ENCODE measurements at regions not wholly inside any gene's neighbourhood (a gene's known extent, or its start where the extent isn't known, plus 50 kb on each side); places are given as distances from the start of the nearest gene placed in this dataset.

DNA sequence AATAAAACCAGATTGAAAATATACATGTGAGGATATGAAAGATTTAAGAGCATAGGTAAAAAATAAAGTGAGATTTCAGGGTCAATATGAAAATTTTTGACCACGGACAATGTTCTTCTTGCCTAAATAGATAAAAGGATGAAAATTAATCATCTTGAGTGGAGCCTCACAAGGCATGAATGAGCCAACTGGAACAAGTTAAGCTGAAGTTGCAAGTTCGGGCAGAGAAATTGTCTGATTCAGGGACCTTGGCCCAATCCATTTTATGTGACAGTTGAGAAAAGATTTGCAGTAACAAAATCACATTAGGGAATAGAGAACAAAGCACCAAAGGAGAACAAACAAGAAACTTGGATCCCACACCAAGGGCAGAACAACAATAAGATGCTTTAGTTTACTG lies 305.3 kb downstream of the TMX3 start:
- Histone ChIP-seq H4K20me1 (ENCODE audit: insufficient read depth, low read length) (no peaks in the 10 kb centered on the region), H3K9ac (ENCODE audit: low read length) (no peak overlapping the region)
- no peak for TF ChIP-seq EZH2phosphoT487 (IDR thresholded peaks at IDR 0.05; ENCODE audit: low read depth)
- TF ChIP-seq, protein P1, sequence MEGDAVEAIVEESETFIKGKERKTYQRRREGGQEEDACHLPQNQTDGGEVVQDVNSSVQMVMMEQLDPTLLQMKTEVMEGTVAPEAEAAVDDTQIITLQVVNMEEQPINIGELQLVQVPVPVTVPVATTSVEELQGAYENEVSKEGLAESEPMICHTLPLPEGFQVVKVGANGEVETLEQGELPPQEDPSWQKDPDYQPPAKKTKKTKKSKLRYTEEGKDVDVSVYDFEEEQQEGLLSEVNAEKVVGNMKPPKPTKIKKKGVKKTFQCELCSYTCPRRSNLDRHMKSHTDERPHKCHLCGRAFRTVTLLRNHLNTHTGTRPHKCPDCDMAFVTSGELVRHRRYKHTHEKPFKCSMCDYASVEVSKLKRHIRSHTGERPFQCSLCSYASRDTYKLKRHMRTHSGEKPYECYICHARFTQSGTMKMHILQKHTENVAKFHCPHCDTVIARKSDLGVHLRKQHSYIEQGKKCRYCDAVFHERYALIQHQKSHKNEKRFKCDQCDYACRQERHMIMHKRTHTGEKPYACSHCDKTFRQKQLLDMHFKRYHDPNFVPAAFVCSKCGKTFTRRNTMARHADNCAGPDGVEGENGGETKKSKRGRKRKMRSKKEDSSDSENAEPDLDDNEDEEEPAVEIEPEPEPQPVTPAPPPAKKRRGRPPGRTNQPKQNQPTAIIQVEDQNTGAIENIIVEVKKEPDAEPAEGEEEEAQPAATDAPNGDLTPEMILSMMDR (IDR thresholded peaks at IDR 0.05; ENCODE audit: low read depth, low read length) = no peak

DNA sequence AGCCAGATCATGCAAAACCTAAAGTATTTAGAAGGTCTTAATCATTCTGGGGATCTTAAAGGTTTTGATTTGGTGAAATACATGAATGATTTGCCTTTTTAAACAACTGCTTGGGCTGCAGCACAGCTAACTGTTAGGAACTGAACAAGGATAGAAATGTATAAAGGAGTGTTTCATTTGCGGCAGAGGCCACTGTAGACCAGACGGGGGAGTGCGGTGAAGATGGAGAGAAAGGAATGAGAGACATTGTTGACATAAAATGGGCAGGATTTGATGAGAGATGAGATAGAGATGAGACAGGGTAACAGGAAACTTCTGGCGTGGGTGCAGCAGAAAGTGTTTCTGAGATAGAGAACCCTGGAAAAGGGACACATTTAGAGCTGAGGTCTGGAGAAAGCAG lies 308.1 kb downstream of the TMX3 start:
- Histone ChIP-seq H3K27me3 (ENCODE audit: low read depth, low read length) (no peaks in the 10 kb centered on the region), H3K27ac (ENCODE audit: low read length) (no peak overlapping the region), H2AFZ (ENCODE audit: low read depth, low read length) (no peak overlapping the region)

More for the DNA sequence above, 305.3 kb downstream of the TMX3 start:
- H3K9me3 ChIP-seq (ENCODE audit: insufficient read depth, low read length) = no peaks in the 10 kb centered on the region
- no peaks in the 10 kb centered on the region for H3K27me3 ChIP-seq (ENCODE audit: low read depth, low read length)
- no peak overlapping the region for H2AFZ ChIP-seq (ENCODE audit: low read depth, low read length)
- no peaks in the 10 kb centered on the region for H3K79me2 ChIP-seq (ENCODE audit: low read length)
- no peak overlapping the region for H3K4me3 ChIP-seq (ENCODE audit: low read length)
- no peaks in the 10 kb centered on the region for H3K36me3 ChIP-seq (replicated peaks; ENCODE audit: low read depth, low read length)
- H3K4me2 ChIP-seq (ENCODE audit: low read length) = no peak overlapping the region
- H3K27ac ChIP-seq (ENCODE audit: low read length) = no peak overlapping the region
- H3K4me1 ChIP-seq (ENCODE audit: low read length) = no peaks in the 10 kb centered on the region

DNA sequence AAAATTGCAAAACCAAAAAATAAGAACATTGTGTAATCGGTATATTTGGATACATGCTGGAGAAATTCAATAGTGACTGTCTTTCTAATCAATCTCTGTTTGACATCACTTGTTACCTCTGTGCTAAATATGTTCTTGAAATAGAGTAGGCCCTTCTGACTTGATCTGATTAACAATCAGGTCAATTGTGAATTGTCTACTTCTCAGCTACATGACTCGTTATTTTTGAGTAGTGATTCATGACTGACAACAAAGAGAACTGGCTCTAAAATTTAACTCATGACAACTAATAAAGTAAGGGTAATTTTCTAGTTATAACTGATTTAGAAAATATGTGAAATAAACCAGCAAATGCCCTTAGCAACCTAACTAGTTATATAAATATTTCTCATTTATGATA lies 312.1 kb downstream of the TMX3 start:
- Histone ChIP-seq H3K27me3 (ENCODE audit: low read depth, low read length) (no peaks in the 10 kb centered on the region), H4K20me1 (ENCODE audit: insufficient read depth, low read length) (no peaks in the 10 kb centered on the region), H3K9ac (ENCODE audit: low read length) (no peak overlapping the region), H3K4me1 (ENCODE audit: low read length) (no peaks in the 10 kb centered on the region), H3K36me3 (replicated peaks; ENCODE audit: low read depth, low read length) (no peaks in the 10 kb centered on the region), H3K4me3 (ENCODE audit: low read length) (no peak overlapping the region), H3K27ac (ENCODE audit: low read length) (no peak overlapping the region), H3K4me2 (ENCODE audit: low read length) (no peak overlapping the region), H3K9me3 (ENCODE audit: insufficient read depth, low read length) (no peaks in the 10 kb centered on the region), H2AFZ (ENCODE audit: low read depth, low read length) (no peak overlapping the region), H3K79me2 (ENCODE audit: low read length) (no peaks in the 10 kb centered on the region)
- TF ChIP-seq EZH2phosphoT487 (IDR thresholded peaks at IDR 0.05; ENCODE audit: low read depth) = no peak
- TF ChIP-seq, protein P1 (IDR thresholded peaks at IDR 0.05; ENCODE audit: low read depth, low read length) = no peak

More for the DNA sequence above, 308.1 kb downstream of the TMX3 start:
- H3K4me2 ChIP-seq (ENCODE audit: low read length) = no peak overlapping the region
- H3K4me1 ChIP-seq (ENCODE audit: low read length) = no peaks in the 10 kb centered on the region
- no peaks in the 10 kb centered on the region for H3K79me2 ChIP-seq (ENCODE audit: low read length)
- no peaks in the 10 kb centered on the region for H3K9me3 ChIP-seq (ENCODE audit: insufficient read depth, low read length)
- H3K4me3 ChIP-seq (ENCODE audit: low read length) = no peak overlapping the region
- no peaks in the 10 kb centered on the region for H4K20me1 ChIP-seq (ENCODE audit: insufficient read depth, low read length)
- H3K9ac ChIP-seq (ENCODE audit: low read length) = no peak overlapping the region
- no peaks in the 10 kb centered on the region for H3K36me3 ChIP-seq (replicated peaks; ENCODE audit: low read depth, low read length)
- TF ChIP-seq EZH2phosphoT487 (IDR thresholded peaks at IDR 0.05; ENCODE audit: low read depth) = no peak
- TF ChIP-seq, protein P1 (IDR thresholded peaks at IDR 0.05; ENCODE audit: low read depth, low read length) = no peak

DNA sequence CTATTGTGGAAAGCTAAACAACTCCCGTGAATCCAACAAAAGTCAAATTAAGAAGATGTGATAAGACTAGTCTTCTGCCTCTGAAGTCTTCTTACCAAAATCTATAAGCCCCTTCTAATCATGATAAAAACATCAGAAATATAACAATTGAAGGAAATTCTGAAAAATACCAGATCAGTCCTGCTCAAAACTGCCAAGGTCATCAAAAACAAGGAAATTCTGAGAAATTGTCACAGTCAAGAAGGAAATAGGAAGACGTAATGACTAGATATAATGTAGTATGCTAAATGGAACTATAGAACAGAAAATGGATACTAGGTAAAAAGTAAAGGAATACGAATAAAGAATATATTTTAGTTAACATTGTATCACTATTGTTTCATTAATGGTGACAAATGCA lies 314.0 kb downstream of the TMX3 start:
- no peak overlapping the region for H3K4me2 ChIP-seq (ENCODE audit: low read length)
- H4K20me1 ChIP-seq (ENCODE audit: insufficient read depth, low read length) = no peaks in the 10 kb centered on the region
- no peak for TF ChIP-seq EZH2phosphoT487 (IDR thresholded peaks at IDR 0.05; ENCODE audit: low read depth)
- TF ChIP-seq, protein P1 (IDR thresholded peaks at IDR 0.05; ENCODE audit: low read depth, low read length) = no peak
- no peak overlapping the region for H2AFZ ChIP-seq (ENCODE audit: low read depth, low read length)
- H3K4me1 ChIP-seq (ENCODE audit: low read length) = no peaks in the 10 kb centered on the region
- H3K9ac ChIP-seq (ENCODE audit: low read length) = no peak overlapping the region
- H3K9me3 ChIP-seq (ENCODE audit: insufficient read depth, low read length) = no peaks in the 10 kb centered on the region
- H3K4me3 ChIP-seq (ENCODE audit: low read length) = no peak overlapping the region
- H3K27ac ChIP-seq (ENCODE audit: low read length) = no peak overlapping the region
- H3K27me3 ChIP-seq (ENCODE audit: low read depth, low read length) = no peaks in the 10 kb centered on the region
- H3K79me2 ChIP-seq (ENCODE audit: low read length) = no peaks in the 10 kb centered on the region
- no peaks in the 10 kb centered on the region for H3K36me3 ChIP-seq (replicated peaks; ENCODE audit: low read depth, low read length)

Data from OCI-LY3 (cell line).